ENCODE measurements at regions not wholly inside any gene's neighbourhood (a gene's known extent, or its start where the extent isn't known, plus 50 kb on each side); places are given as distances from the start of the nearest gene placed in this dataset.

DNA sequence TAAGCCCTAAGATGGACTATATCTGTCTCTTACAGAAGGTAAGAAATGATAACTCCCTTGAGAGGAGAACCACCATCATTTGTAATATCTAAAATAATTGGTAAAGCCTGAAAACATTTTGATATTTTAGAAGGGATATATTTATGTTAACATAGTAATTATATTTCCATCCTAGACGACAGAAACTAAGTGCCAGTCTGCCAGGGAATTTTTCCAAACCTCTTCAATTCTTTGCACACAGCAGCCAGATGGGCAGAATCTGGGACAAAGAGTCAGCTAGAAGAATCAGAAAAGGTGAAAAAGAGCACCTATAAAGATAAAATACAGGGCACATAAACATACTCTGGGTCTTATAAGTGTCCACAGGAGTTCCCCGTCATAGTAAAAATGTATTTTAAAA is 70.0 kb upstream of the CBLB start:
- Mint-ChIP-seq H3K36me3 (ENCODE audit: low read depth) (no peaks in the 10 kb centered on the region), H3K4me3 (no peak overlapping the region), H3K27me3 (ENCODE audit: low read depth) (no peaks in the 10 kb centered on the region), H3K27ac (peak overlapping the region; percentile 80 to 81 (median 80)), H3K9me3 (no peaks in the 10 kb centered on the region), H3K4me1 (peaks cover 30% of the 10 kb centered on the region)
- TF ChIP-seq CTCF (IDR thresholded peaks at IDR 0.05; ENCODE audit: unreplicated experiment in 3 of 3), result no peak

GRCh38 chr3:105944276-105944675 is 75.5 kb upstream of the CBLB start:
- peaks cover 21% of the 10 kb centered on the region for H3K4me1 Mint-ChIP-seq
- H3K9me3 Mint-ChIP-seq, result no peaks in the 10 kb centered on the region
- no peaks in the 10 kb centered on the region for H3K36me3 Mint-ChIP-seq (ENCODE audit: low read depth)
- H3K4me3 Mint-ChIP-seq, result no peak overlapping the region
- no peak overlapping the region for H3K27ac Mint-ChIP-seq
- H3K27me3 Mint-ChIP-seq (ENCODE audit: low read depth), result no peaks in the 10 kb centered on the region
- no peak for TF ChIP-seq CTCF (IDR thresholded peaks at IDR 0.05; ENCODE audit: unreplicated experiment in 3 of 3)

GRCh38 chr3:105944721-105945120 is 75.9 kb upstream of the CBLB start:
- Mint-ChIP-seq H3K27ac (no peak overlapping the region), H3K4me1 (peaks cover 21% of the 10 kb centered on the region), H3K4me3 (no peak overlapping the region), H3K9me3 (no peaks in the 10 kb centered on the region), H3K27me3 (ENCODE audit: low read depth) (no peaks in the 10 kb centered on the region), H3K36me3 (ENCODE audit: low read depth) (no peaks in the 10 kb centered on the region)
- no peak for TF ChIP-seq CTCF (IDR thresholded peaks at IDR 0.05; ENCODE audit: unreplicated experiment in 3 of 3)

DNA sequence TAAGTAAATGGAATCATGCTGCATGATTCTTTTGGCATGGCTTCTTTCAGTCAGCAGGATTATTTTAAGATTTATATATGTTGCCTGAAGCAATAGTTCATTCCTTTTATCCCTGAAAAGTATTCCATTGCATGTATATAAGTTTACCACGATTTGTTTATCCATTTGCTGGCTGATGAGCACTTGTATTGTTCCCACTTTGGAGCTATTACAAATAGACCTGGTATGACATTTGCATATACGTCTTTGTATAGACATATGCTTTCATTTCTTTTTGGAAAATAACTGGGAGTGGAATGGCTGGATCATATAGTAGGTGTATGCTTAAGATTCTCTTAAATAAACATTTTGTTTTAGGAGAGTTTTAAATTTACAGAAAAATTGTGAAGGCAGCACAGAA is 79.3 kb upstream of the CBLB start:
- no peaks in the 10 kb centered on the region for H3K27me3 Mint-ChIP-seq (ENCODE audit: low read depth)
- TF ChIP-seq CTCF (IDR thresholded peaks at IDR 0.05; ENCODE audit: unreplicated experiment in 3 of 3), result no peak
- H3K36me3 Mint-ChIP-seq (ENCODE audit: low read depth), result no peaks in the 10 kb centered on the region
- H3K27ac Mint-ChIP-seq, result peak overlapping the region in 2 of 3 experiments; percentile 32 to 49
- no peaks in the 10 kb centered on the region for H3K9me3 Mint-ChIP-seq
- peaks cover 38% of the 10 kb centered on the region for H3K4me1 Mint-ChIP-seq
- no peak overlapping the region for H3K4me3 Mint-ChIP-seq

GRCh38 chr3:105950881-105951600 is 82.2 kb upstream of the CBLB start:
- H3K4me1 Mint-ChIP-seq, result peaks cover 45% of the 10 kb centered on the region
- no peaks in the 10 kb centered on the region for H3K27me3 Mint-ChIP-seq (ENCODE audit: low read depth)
- no peak overlapping the region for H3K4me3 Mint-ChIP-seq
- H3K27ac Mint-ChIP-seq, result peak overlapping the region; percentile 83 to 88 (median 85)
- no peak for TF ChIP-seq CTCF (IDR thresholded peaks at IDR 0.05; ENCODE audit: unreplicated experiment in 3 of 3)
- peaks cover 2% of the 10 kb centered on the region for H3K9me3 Mint-ChIP-seq
- H3K36me3 Mint-ChIP-seq (ENCODE audit: low read depth), result no peaks in the 10 kb centered on the region

DNA sequence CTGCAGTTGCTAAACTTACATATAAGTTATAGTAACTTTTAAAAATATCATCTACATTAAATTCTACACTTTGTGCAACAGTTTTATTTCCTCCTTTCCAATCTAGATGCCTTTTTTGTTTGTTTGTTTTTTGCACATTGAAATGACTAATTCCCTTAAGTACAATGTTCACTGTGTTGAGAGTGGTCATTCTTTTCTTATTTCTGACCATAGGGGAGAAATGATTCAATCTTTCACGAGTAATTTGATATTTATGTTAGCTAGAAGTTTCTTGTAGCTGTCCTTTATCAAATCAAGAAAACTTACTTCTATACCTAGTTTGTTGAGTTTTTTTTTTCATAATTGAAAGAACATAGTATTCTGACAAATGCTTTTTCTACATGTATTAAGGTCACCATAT is 85.0 kb upstream of the CBLB start:
- peaks cover 2% of the 10 kb centered on the region for H3K9me3 Mint-ChIP-seq
- no peaks in the 10 kb centered on the region for H3K36me3 Mint-ChIP-seq (ENCODE audit: low read depth)
- no peaks in the 10 kb centered on the region for H3K27me3 Mint-ChIP-seq (ENCODE audit: low read depth)
- peak overlapping the region in 1 of 3 experiments; percentile 56 for H3K27ac Mint-ChIP-seq
- H3K4me1 Mint-ChIP-seq, result peaks cover 34% of the 10 kb centered on the region
- TF ChIP-seq CTCF (IDR thresholded peaks at IDR 0.05; ENCODE audit: unreplicated experiment in 3 of 3), result no peak
- H3K4me3 Mint-ChIP-seq, result no peak overlapping the region
